RKO (cell line): ENCODE measurements at regions not wholly inside any gene's neighbourhood (a gene's known extent, or its start where the extent isn't known, plus 50 kb on each side); places are given as distances from the start of the nearest gene placed in this dataset.
A peak's percentile ranks its signal among the peaks of the same experiment; 100 is the strongest.
"Not testable (repeated sequence)": the region's sequence is repeated elsewhere in the genome, so short reads cannot be mapped to it uniquely, and the experiment has no call there.

Experiments used
- DNase-seq: peaks from one replicate; pipeline ENCODE4 v3.0.0-alpha.2; 2016; ENCODE audit warnings: low spot score

DNA sequence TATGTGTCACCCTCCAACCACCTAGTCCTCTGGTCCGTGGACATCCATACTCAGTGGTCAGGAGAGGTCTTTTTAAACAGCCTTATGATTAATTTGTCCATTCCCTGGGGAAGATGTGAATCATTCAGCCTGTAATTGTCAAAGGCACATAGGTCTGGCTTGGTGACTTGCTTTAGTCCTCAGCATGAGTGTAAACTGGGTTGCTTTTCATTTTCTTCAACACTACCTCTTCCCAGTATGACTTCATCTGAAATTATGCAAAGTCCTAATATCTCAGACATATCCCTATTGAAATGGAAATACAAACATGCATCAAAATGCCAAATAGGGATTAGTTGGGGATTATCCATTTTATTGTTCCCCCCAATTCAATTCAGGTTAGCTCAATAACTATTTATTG lies 208.3 kb upstream of the AMOT start:
- DNase-seq, result no peak

DNA sequence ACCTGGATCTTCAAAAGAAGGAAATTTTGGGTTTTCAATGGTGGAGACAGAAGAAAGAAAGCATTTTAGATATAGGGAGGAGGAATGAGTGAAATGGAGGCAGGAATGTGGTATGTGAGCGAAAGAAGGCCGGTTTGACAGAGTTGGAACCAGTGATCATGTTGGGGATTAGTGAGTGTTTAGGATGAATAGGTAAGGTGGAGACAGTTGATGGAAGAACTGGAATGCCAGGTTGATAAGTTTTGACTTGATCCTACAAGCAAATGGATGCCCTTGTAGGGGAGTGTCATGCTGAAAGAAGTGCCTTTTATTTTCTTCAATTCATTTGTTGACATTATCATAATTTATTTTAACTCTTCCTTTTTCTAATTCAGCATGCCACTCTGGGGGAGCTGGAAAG lies 207.8 kb upstream of the AMOT start:
- no peak for DNase-seq

DNA sequence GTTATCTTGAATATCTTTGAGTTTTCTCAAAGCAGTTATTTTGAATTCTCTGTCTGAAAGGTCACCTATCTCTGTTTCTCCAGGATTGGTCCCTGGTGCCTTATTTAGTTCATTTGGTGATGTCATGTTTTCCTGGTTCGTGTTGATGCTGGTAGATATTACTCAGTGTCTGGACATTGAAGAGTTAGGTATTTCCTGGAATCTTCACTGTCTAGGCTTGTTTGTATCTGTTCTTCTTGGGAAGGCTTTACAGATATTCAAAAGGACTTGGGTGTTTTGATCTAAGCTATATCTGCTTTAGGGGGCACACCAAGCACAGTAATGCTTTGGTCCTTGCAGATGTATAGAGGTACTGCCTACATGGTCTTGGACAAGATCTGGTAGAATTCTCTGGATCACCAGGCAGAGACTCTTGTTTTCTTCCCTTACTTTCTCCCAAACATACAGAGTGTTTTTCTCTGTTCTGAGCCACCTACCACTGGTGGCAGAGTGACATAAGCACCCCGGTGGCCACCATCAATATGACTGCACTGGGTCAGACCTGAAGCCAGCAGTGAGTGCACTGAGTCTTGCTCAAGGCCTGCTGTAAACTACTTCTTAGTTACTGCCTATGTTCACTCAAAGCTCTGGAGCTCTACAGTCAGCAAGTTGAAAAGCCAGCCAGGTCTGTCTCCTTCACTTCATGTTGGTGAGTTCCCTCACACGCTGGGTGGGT lies 193.5 kb upstream of the AMOT start:
- no peak for DNase-seq

DNA sequence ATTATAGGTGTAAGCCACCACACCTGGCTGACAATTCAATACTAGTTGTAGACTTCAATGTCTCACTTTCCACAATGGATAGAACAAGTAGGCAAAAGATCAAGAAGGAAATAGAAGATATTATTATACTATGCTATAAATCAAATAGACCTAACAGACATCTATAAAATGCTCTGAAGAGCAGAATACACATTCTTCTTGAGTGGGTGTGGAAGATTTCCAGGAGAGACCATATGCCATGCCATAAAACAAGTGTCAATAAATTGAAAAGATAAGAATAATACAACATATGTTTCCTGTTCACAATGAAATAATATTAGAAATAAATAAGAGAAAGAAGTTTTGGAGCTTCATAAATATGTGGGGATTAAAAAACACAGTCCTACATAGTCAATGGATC lies 179.3 kb upstream of the AMOT start:
- no peak for DNase-seq

DNA sequence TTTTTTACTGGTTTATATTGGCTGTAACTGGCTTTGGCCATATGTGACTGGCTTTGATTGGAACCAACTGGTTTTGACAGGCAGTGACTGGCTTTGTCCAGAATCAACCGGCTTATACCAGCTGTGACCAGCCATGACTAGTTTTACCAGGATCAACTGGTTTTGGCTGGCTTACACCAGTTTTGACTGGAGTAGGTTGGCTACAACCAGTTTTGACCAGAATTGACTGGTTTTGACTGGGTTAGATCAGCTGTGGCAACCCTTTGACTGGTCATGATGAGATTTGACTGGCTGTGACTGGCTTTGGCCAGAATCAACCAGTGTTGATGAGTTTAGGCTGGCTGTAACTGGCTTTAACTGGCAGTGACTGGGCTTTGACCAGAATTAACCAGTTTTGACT lies 169.2 kb upstream of the AMOT start:
- no peak for DNase-seq

DNA sequence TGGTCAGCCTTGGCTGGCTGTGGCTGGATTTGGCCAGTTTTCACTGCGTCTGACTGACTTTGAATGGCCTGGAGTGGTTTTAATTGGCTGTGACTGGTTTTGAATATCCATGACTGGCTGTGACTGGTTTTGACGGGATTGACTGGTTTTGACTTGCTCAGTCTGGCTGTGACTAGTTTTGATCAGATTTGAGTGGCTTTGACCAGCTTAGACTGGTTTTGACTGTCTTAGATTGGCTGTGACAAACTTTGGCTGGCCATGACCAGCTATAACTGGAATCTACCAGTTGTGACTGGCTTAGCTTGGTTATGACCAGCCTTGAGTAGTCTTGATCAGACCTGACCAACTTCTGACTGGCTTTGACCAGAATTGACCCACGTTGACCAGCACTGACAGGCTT lies 168.4 kb upstream of the AMOT start:
- DNase-seq, result no peak

DNA sequence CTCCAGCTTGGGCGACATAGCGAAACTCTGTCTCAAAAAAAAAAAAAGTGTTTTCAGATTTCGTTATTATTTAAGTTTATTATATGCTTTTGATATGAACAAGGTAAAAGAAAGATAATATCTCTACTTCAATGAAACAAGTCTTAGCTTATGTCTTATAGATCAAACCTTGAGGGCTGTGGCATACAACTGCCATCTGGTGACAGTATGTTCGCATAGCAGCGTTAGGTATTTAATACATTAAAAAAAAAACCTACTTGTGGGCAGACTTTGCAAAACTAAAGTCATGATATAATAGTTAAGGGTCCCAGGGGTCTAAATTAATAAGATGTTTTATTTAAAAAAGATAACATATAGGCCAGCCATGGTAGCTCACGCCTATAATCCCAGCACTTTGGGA lies 161.2 kb upstream of the AMOT start:
- DNase-seq, result peak; percentile 1

DNA sequence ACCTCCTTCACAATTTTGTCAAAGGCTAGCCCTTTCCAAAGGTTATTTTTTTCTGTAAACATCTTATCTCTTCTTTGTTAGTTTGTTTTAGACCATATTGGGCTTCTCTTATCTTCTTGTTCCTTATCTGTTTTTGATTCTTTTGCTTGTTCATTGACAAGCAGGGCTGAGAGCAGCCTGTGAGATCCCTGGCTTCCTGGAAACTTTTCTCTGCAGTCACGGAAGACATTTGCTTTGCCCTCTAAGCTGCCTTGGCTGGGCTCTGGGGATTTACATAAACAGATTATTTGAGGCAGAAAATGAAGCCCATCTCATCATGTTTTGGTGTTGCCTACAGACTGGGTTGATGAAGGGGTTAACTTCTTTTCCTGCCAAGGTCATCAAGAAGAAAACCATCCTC lies 157.4 kb upstream of the AMOT start:
- no peak for DNase-seq

DNA sequence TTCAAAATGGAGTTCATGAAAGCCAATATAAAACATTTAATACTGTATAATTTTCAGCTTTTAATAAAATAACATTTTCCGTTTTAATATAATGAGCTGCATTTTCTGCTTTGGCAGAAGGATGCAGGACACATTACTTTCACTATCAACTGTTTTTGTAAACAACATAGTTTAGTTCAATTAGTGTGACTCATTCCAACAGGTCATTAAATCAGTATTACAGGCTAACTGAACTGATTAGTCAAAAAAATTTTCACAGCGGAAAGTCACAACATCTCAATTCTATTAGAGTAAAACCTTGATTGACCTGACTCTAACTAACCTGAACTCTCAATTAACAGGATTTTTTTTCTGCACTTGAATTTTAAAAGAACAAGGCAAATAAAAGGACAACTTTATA lies 151.2 kb upstream of the AMOT start:
- no peak for DNase-seq

DNA sequence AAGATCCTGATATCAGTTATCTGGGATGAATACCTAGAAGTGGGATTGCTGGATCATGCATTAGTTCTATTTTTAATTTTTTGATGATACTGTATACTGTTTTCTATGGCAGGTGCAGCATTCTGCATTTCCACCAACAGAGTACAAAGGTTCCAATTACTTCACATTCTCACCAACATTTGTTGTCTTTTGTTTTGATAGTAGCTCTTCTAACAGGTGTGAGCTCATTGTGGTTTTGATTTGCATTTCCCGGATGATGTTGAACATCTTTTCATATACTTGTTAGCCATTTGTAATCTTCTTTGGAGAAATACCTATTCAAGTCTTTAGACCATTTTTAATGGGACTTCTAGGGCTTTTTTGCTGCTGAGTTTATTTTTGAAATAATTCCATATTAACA lies 139.2 kb upstream of the AMOT start:
- DNase-seq, result no peak

DNA sequence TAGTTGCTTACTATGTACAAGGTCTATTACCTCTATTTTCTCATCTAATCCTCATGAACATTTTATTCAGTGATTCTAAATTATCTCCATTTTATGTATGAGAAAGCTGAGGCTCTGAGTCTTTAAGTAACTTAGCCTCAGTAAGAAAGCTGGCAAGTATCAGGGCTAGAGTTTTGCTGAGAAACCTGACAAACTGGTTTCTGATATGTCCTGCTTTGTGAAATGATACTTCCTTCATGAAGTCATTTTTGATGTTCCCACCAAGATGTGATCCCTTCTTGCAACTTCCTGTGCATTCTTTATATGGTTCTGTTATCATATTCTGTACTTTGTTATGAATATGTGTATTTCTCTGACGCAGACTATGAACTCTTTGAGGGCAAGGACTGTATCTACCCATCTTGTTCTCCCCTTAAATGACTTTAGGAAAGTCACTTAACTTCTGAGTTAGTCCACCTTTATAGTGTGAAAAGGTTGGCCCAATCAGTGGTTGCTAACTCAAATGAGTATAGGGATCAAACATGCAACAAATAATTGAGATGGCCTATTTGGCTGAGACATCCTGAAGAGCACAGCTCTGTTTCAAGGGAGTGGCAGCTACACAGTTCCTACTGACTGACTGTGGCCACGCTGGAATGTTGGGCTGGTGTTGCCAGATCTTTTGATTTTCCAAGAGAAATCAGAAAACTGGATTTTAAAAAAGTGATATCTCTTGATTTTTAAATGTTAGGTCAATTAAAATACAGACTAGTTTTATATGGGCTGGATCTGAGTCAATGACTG lies 127.9 kb upstream of the AMOT start:
- no peak for DNase-seq

DNA sequence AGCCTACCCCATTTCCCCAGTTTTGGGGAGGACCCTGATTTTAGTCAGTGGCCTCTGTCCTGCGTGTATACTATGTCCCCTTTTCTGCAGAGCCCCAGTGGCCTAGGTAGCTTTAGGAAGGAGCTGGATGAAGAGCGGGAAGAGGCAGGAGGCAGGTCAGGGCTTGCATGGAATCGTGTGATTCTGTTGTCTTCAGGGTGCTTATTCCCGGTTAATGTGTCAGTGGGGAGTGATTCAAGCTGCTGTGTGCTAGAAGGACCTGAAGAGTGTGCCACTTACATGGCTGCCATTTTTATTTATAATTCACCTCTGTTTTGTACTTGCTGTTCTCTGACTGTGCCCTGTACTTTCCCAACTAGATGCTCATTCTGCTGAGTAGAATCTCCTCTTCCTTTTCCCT lies 127.3 kb upstream of the AMOT start:
- DNase-seq, result no peak

DNA sequence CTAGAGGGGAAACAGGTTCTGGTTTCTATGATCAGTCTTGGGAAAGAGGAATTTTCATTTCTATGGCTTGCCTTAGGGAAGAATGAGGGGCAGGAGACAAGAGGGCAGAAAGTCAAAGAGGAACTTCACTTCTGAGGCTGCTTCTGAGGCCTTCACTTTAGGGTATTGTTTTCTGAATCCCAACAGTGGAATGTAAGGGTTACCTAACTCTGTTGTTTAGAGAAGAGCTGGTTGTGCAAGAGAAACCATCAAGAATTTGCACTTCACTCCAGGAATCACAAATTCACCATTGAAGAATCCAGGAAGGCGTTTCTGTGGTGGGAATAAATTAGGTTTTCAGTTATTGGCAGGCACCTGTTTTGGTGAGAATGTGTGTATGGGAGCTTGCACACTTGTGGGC lies 126.7 kb upstream of the AMOT start:
- no peak for DNase-seq

DNA sequence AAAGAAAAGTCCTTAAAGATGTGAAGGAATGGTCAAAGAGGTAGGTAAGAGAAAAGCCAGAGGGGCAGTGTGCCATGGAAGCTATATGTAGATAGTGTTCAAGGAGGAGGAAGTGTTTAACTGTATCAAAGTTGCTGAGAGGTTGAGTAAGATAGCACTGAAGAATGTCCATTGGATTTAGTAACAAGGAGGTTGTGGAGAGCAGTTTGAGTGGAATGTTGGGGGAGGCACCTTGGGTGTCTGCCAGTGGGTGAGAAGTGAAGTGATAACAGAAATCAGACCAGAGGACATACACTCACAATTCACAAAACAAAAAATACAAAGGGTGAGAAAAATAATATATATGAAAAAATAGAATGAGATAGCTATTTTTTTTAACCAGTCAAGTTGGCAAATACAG lies 121.3 kb upstream of the AMOT start:
- DNase-seq, result no peak

DNA sequence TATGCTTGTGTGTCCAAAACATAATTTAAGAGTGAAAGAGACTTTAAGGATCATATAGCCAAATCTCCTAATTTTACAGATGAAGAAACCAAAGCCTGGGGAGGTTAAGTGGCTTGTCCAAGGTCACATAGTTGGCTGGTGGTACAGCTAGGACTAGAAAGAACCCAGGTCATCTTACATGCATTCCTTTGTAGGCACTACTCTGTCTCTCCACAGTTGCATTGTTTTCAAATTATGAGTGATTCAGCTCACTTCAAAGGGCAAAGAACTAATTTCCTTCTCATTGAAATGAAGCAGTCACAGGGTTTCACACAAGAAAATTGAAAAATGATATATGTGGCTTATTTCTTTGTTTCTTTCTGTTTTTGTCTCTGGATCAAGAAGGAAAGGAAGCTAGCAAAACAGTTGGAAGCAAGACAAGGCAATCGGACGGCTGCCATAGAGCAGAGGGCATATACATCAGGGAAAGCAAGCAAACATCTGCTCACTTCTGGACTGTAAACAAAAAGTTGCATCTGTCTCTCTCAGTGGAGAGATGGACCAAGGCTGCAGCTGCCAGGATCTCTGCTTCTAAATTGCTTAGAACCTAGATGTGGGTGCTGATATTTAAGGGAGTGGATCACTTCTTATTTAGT lies 107.5 kb upstream of the AMOT start:
- DNase-seq, result no peak

DNA sequence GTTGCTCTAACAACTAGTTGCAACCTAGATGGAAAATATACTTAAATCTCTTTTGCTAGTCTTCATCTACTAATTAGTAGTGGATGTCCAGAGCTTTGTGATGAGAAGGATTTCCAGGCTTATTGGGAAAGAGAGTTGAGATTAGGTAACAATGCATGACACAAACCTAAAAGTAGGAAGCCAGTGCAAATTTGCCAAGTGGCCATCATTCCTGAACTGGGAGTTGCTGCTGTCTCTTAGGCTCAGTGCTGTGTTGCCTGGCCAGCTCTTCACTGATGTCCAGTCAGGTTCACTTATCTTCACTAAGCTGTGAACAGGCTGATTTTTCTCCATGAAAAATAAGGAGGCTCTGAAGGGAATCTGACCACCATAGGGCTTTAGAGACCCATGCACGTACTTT lies 105.6 kb upstream of the AMOT start:
- DNase-seq, result no peak

DNA sequence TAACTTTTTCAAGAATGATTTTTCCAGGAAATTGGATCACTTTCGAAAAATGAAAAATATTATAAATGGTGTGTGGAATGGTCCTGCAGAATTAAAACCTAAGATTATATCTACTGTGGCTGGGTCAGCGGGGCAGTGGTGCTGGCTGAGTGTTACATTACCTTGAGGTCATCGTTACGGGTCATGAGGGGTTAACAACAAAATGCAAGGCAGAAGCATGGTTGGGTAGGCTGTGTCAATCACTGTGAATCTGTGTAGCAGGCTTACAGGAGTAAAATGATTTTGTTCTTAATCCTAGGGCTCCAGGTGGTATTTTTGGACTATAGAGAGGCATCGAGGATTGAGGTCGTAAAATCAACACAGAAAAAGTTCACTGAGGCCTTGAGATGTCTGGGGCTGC lies 105.2 kb upstream of the AMOT start:
- no peak for DNase-seq

DNA sequence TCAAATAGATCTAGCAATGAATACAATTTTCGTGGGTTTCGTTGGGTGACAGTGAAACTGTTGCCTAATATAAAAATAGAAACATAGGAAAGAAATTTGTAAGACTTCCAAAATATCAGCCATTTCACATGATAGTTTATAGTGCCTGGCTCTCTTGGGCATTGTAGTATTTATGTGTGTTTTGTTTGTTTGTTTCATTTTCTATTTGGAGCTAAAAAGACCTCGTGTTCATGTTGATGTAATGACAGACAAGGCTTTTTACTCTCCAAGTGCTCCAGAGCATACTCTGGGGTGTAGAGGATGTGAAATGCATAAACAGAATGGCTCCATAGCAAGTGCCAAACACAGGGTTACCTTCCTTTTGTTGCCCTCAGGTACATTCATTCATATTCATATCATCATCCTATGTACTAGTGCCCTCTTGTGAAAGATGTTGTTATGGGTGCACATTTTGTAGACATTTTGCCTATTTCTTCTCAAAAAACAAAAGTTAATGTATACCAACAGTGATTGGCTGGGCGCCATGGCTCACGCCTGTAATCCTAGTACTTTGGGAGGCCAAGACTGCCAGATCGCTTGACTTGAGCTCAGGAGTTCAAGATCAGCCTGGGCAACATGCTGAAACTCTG lies 100.7 kb upstream of the AMOT start:
- peak; percentile 5 for DNase-seq

DNA sequence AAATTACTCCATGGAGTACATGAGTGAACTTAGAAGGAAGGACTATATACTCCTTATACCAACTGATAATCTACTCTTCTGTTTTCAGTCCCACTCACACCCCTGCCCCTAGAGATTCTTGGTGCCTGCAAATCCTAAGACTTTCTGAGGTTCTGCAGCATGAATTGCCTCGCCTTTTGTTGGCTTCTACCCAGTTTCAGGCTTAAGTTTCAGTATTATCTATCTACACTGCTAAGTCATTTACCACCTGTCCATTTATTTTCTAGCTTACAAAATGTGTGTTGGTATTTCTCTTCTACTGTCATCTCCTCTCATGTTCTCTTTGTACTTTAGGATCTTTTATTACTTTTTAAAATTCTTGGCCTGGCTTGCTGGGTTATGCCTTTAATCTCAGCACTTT lies 94.4 kb upstream of the AMOT start:
- no peak for DNase-seq

DNA sequence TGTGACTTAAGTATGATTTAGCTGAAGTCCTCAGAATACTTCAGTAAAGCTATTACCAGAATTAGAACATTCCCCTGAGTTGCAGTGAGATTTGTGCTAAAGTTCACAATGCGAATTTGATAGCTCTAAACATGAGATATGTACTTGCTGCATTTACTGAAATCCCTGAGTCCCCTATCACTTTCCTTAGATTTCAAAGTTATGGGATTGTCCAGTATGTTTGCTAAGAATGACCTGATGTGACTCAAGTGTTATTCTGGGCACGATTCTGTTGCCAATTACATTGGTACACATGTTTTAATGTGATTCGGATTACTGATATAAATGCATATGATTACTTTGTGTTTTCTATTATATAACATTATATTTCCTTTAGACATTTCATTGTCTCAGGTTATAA lies 91.3 kb upstream of the AMOT start:
- DNase-seq, result no peak

DNA sequence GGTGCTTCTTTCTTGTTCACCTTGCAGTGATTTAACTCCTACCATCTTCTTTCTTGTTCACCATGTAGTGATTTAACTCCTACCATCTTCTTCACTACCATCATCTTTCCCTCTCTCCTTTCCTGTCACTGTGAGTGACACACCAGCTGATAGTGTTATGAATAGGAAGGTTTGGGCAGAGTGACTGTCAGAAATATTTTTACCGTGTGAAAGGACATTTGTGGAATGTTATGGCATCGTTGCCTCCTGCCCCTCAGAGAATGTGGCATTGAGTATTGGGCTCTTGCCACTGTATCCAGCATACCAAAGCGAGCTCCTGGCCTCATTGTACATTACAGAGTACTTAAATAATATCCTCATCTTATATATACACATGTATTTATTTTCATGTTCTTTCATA lies 90.8 kb upstream of the AMOT start:
- DNase-seq, result no peak

DNA sequence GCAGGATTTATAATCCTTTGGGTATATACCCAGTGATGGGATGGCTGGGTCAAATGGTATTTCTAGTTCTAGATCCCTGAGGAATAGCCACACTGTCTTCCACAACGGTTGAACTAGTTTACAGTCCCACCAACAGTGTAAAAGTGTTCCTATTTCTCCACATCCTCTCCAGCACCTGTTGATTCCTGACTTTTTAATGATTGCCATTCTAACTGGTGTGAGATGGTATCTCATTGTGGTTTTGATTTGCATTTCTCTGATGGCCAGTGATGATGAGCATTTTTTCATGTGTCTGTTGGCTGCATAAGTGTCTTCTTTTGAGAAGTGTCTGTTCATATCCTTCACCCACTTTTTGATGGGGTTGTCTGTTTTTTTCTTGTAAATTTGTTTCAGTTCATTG lies 82.8 kb upstream of the AMOT start:
- DNase-seq, result not testable (repeated sequence)

DNA sequence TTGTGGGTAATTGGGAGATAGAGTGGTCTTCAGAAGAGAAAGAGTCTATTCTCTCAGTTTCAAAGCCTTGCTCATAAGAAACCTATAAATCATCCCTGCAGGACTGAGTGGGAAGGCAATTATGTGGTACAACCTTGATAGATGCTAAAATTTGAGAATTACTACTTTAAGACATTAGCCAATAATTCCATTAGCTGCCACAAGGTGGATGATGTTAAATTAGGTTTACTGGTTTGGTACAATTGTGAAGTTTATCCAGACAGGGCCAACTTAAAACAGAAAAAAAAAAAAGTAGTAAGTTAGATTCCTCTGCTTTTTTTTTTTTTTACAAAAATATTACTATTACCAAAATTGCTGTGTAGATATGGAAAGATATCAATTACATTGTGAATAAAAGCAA lies 73.2 kb upstream of the AMOT start:
- no peak for DNase-seq
